ENCODE measurements at regions not wholly inside any gene's neighbourhood (a gene's known extent, or its start where the extent isn't known, plus 50 kb on each side); places are given as distances from the start of the nearest gene placed in this dataset.

- TF ChIP-seq CTCF (conservative IDR thresholded peaks at IDR 0.05): no peak
- no peak for TF ChIP-seq EZH2 (IDR thresholded peaks at IDR 0.05; ENCODE audit: low read depth)
These were observed 602.7 kb upstream of the NEGR1 start for GRCh38 chr1:72885017-72885416.

Data from PC-9 (cell line).